CD4-positive, alpha-beta memory T cell (primary cell): ENCODE measurements at regions not wholly inside any gene's neighbourhood (a gene's known extent, or its start where the extent isn't known, plus 50 kb on each side); places are given as distances from the start of the nearest gene placed in this dataset.
"Not testable (repeated sequence)": the region's sequence is repeated elsewhere in the genome, so short reads cannot be mapped to it uniquely, and the experiment has no call there.

Experiments
- CTCF ChIA-PET: fragments of 350-600 bp; sonication (Branson Sonifier 250); formaldehyde crosslinking; loops from one replicate; lab custom pipeline; 2021; ENCODE audit warnings: inconsistent platforms; ENCODE audit not compliant: partially characterized antibody; lab: Charles Lee
- POLR2A ChIA-PET: fragments of 350-600 bp; sonication (Branson Sonifier 250); formaldehyde crosslinking; loops from one replicate; lab custom pipeline; 2021; ENCODE audit not compliant: partially characterized antibody; lab: Charles Lee
- DNase-seq, 5 donors: peaks; one replicate each; pipeline versions ENCODE4 v3.0.0 to v3.0.0-alpha.2; 2020 to 2022; ENCODE audit warnings: mixed read lengths in 1 of 5
- H3K27ac ChIP-seq: one replicate; pipeline ENCODE4 v1.7.0; 2013; ENCODE audit warnings: low read depth, low read length
- H3K27me3 ChIP-seq: 2 replicates; pipeline ENCODE4 v1.7.0; 2013; ENCODE audit warnings: mild to moderate bottlenecking, low read length, moderate library complexity; ENCODE audit not compliant: insufficient read depth
- H3K36me3 ChIP-seq: 2 replicates; pipeline ENCODE4 v1.7.0; 2013; ENCODE audit warnings: mild to moderate bottlenecking, low read length, moderate library complexity; ENCODE audit not compliant: insufficient read depth
- H3K4me1 ChIP-seq: 2 replicates; pipeline ENCODE4 v1.7.0; 2013; ENCODE audit warnings: mild to moderate bottlenecking, low read length, moderate library complexity; ENCODE audit not compliant: insufficient read depth
- H3K4me3 ChIP-seq, 2 donors: one replicate each; pipeline ENCODE4 v1.7.0; 2013; ENCODE audit warnings: low read length in 2 of 2, mild to moderate bottlenecking in 1 of 2
- H3K9me3 ChIP-seq, 2 donors: one replicate each; pipeline ENCODE4 v1.7.0; 2013; ENCODE audit warnings: low read length in 2 of 2, control low read depth in 1 of 2; ENCODE audit not compliant: control insufficient read depth in 1 of 2
- H3K27ac Mint-ChIP-seq, 7 donors: one replicate each; pipeline ENCODE4 v1.8.0; 2020 to 2021; ENCODE audit warnings: mixed read lengths in 7 of 7, mild to moderate bottlenecking in 6 of 7, inconsistent platforms in 3 of 7, moderate library complexity in 3 of 7
- H3K27me3 Mint-ChIP-seq, 2 donors: one replicate each; pipeline ENCODE4 v1.8.0; 2020 to 2021; ENCODE audit warnings: mixed read lengths in 2 of 2
- H3K36me3 Mint-ChIP-seq, 2 donors: one replicate each; pipeline ENCODE4 v1.8.0; 2020 to 2021; ENCODE audit warnings: mixed read lengths in 2 of 2, inconsistent platforms in 1 of 2, mild to moderate bottlenecking in 1 of 2
- H3K4me1 Mint-ChIP-seq, 4 donors: one replicate each; pipeline ENCODE4 v1.8.0; 2020 to 2021; ENCODE audit warnings: mixed read lengths in 4 of 4, mild to moderate bottlenecking in 1 of 4
- H3K4me3 Mint-ChIP-seq, 8 donors: one replicate each; pipeline ENCODE4 v1.8.0; 2020 to 2021; ENCODE audit warnings: mixed read lengths in 8 of 8, mild to moderate bottlenecking in 7 of 8, moderate library complexity in 6 of 8, inconsistent platforms in 3 of 8
- H3K9me3 Mint-ChIP-seq, 8 donors: one replicate each; pipeline ENCODE4 v1.8.0; 2020 to 2021; ENCODE audit warnings: mixed read lengths in 8 of 8, mild to moderate bottlenecking in 5 of 8, inconsistent platforms in 3 of 8, moderate library complexity in 1 of 8
- intact Hi-C: fragments of 100-400 bp; cut with micrococcal nuclease; formaldehyde crosslinking; loops from one replicate; pipeline ENCODE4 v1.15.1; 2023

DNA sequence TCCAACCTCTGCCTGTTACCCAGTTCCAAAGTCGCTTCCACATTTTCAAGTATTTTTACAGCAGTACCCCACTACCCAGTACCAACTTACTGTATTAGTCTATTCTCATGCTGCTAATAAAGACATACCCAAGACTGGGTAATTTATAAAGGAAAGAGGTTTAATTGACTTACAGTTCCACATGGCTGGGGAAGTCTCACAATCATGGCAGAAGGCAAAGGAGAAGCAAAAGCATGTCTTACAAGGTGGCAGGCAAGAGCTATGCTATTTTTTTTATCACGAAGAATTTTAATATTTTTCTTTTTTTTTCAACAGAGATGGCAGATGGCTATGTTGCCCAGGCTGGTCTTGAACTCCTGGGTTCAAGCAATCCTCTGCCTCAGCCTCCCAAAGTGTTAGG lies 171.3 kb downstream of the MAIP1 start:
- H3K27ac ChIP-seq, CTCF ChIA-PET, H3K4me3 Mint-ChIP-seq, H3K27me3 ChIP-seq, H3K9me3 ChIP-seq, H3K27me3 Mint-ChIP-seq, POLR2A ChIA-PET, H3K9me3 Mint-ChIP-seq, H3K4me1 ChIP-seq, H3K4me3 ChIP-seq, DNase-seq, H3K36me3 Mint-ChIP-seq, H3K27ac Mint-ChIP-seq, H3K4me1 Mint-ChIP-seq, H3K36me3 ChIP-seq, intact Hi-C loops: not testable (repeated sequence)

DNA sequence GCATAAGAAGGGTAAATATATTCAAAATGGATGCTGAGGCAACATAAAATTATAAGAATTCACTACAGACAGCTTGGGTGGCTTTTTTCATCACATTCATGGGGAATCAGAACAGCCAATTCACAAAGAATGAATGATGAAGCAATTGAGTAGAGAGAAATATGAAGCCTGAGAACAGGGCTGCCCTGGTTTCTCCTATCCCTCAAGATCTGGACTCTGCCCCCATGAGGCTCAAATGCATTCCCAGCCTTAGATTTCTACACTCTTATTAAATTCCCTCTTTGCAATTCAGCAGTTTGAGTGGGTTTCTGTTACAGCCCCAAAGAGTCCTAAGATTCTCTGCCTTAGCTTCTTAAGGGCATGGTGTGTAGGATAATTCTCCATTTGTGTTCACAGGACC lies 172.5 kb downstream of the MAIP1 start:
- Histone ChIP-seq H3K36me3 (no peaks in the 10 kb centered on the region), H3K9me3 (no peaks in the 10 kb centered on the region), H3K27ac (no peak overlapping the region), H3K4me1 (no peaks in the 10 kb centered on the region), H3K4me3 (no peak overlapping the region), H3K27me3 (no peaks in the 10 kb centered on the region)
- peaks cover 5 to 8% of the 10 kb centered on the region in 2 donors for H3K27me3 Mint-ChIP-seq
- POLR2A ChIA-PET = no interaction called here
- no peaks in the 10 kb centered on the region for H3K36me3 Mint-ChIP-seq
- peaks cover 0 to 3% (median 0%) of the 10 kb centered on the region in 8 donors for H3K9me3 Mint-ChIP-seq
- no peaks in the 10 kb centered on the region for H3K4me1 Mint-ChIP-seq
- H3K27ac Mint-ChIP-seq = no peak overlapping the region
- intact Hi-C loops = no loop called here
- CTCF ChIA-PET = no interaction called here
- no peak for DNase-seq
- no peak overlapping the region for H3K4me3 Mint-ChIP-seq

DNA sequence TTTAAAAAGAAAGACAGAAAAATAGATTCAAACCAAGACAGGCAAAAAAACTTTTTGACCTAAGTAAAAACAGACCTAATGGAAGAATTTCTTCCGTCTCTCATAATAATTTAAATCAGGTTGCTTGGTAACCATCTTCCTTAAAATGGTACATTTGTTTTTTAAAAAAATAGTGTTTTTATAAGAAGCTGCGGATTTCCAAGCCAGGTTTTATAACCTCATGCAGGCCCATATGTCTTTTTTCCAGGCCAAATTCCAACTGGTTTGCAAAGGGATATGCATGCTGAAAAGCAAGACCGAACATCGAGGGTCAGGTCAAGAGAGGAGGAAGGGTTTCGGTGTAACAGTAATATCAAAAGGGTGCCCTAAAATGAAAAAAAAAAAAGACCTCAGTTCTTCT lies 172.9 kb downstream of the MAIP1 start:
- no peaks in the 10 kb centered on the region for H3K4me1 Mint-ChIP-seq
- no peak overlapping the region for H3K4me3 Mint-ChIP-seq
- H3K4me3 ChIP-seq = no peak overlapping the region

DNA sequence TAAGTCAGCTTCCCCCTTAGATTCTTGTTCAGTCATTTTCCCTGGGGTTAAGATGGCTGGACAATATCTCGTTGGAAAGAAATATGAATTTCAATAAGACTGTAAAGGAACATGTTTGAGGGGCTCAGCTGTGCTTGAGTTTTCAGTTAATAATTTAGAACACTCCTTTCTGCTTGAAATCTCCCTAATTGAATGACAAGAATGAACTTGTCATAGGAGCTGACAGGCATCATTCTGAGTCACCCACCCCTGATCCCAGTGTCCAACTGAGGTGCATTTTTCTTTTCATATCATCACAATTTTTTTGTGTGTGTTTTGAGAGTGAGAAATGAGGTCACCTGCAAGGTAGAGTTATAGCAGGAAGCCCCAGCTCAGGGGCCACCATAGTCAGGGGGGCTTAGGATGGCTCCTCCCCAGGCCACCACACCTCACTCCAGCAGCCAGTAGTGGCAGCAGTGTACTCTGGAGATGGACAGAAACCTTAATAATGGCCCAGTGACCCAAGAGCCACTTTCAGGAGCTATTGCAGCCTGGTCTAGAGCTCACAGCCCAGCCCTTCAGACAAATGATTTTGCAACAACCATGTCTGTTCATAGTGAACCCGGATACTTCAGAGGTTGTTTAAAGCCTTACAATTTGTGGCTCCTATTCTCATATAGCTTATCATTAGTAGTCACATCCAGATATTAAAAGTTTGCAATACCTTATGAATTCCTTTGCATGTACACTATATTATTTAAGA lies 174.5 kb downstream of the MAIP1 start:
- Histone ChIP-seq H3K4me1 (no peaks in the 10 kb centered on the region), H3K4me3 (no peak overlapping the region), H3K27ac (no peak overlapping the region), H3K36me3 (no peaks in the 10 kb centered on the region), H3K9me3 (no peaks in the 10 kb centered on the region), H3K27me3 (no peaks in the 10 kb centered on the region)
- Mint-ChIP-seq H3K9me3 (peaks cover 0 to 3% (median 0%) of the 10 kb centered on the region in 8 donors), H3K4me3 (no peak overlapping the region), H3K27ac (no peak overlapping the region), H3K36me3 (no peaks in the 10 kb centered on the region), H3K27me3 (peaks cover 6 to 8% of the 10 kb centered on the region in 2 donors), H3K4me1 (no peaks in the 10 kb centered on the region)
- ChIA-PET POLR2A (no interaction called here), CTCF (interaction anchor here (0.9 to 1.0 kb wide), 2 partner anchors 37 to 171 kb away, joined by 3 to 4 read pairs; no protein-coding TSS in a partner anchor)
- intact Hi-C loops = no loop called here
- DNase-seq = no peak

More for the DNA sequence above, 172.9 kb downstream of the MAIP1 start:
- no peak overlapping the region for H3K27ac Mint-ChIP-seq
- Histone ChIP-seq H3K9me3 (no peaks in the 10 kb centered on the region), H3K4me1 (no peaks in the 10 kb centered on the region), H3K27me3 (no peaks in the 10 kb centered on the region), H3K36me3 (no peaks in the 10 kb centered on the region), H3K27ac (no peak overlapping the region)
- peaks cover 5 to 8% of the 10 kb centered on the region in 2 donors for H3K27me3 Mint-ChIP-seq
- intact Hi-C loops = no loop called here
- ChIA-PET CTCF (no interaction called here), POLR2A (no interaction called here)
- H3K9me3 Mint-ChIP-seq = peaks cover 0 to 3% (median 0%) of the 10 kb centered on the region in 8 donors
- H3K36me3 Mint-ChIP-seq = no peaks in the 10 kb centered on the region
- no peak for DNase-seq

DNA sequence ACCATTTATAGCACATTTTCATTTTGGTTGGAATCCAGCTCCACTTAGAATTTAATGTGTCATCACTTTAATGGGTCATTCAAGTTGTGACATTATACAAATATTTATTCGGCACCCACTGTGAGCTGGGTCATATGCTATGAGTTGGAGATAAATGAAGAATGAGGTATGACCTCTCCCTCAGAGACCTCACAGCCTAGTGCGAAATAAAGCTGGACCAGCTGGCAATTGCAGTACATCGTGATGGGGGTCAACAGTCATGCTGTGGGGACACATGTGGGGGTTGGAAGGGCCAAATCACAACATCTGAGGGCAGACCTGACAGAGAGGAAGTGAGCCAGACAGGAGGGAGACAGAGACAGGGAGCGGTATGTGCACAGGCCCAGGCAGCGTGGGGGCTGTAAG lies 175.4 kb downstream of the MAIP1 start:
- H3K9me3 ChIP-seq = no peaks in the 10 kb centered on the region
- Mint-ChIP-seq H3K36me3 (no peaks in the 10 kb centered on the region), H3K4me1 (no peaks in the 10 kb centered on the region), H3K27ac (no peak overlapping the region), H3K27me3 (peaks cover 6 to 8% of the 10 kb centered on the region in 2 donors), H3K4me3 (no peak overlapping the region), H3K9me3 (peaks cover 0 to 6% (median 0%) of the 10 kb centered on the region in 8 donors)
- no peak overlapping the region for H3K4me3 ChIP-seq
- H3K27ac ChIP-seq = no peak overlapping the region
- H3K36me3 ChIP-seq = no peaks in the 10 kb centered on the region
- ChIA-PET CTCF (interaction anchor here (0.9 to 1.0 kb wide), 2 partner anchors 38 to 170 kb away, joined by 3 to 4 read pairs; no protein-coding TSS in a partner anchor), POLR2A (no interaction called here)
- intact Hi-C loops = no loop called here
- no peaks in the 10 kb centered on the region for H3K4me1 ChIP-seq
- no peaks in the 10 kb centered on the region for H3K27me3 ChIP-seq
- no peak for DNase-seq

DNA sequence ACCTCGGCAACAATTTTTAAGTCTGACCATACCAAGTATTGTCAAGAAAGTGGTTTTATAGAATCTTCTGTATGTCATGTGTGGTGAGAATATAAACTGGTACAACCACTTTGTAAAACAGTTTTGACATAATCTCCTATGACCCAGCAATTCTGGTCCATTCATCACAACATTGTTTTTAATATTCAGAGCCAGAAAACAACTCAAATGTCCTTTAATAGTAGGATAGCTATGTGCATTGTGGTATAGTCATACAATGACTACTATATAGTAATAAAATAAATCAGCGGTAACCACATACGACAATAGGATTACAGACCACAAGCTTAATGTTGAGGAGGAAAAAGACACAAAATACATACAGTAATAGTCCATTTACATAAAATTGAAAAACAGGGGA lies 175.2 kb upstream of the SPATS2L start:
- H3K27me3 ChIP-seq = no peaks in the 10 kb centered on the region
- H3K9me3 ChIP-seq = no peaks in the 10 kb centered on the region
- H3K27ac Mint-ChIP-seq = no peak overlapping the region
- no peak for DNase-seq
- no peaks in the 10 kb centered on the region for H3K4me1 ChIP-seq
- peaks cover 6 to 7% of the 10 kb centered on the region in 2 donors for H3K27me3 Mint-ChIP-seq
- H3K36me3 ChIP-seq = no peaks in the 10 kb centered on the region
- peaks cover 0 to 6% (median 0%) of the 10 kb centered on the region in 8 donors for H3K9me3 Mint-ChIP-seq
- H3K4me3 Mint-ChIP-seq = no peak overlapping the region
- H3K4me3 ChIP-seq = no peak overlapping the region
- no peaks in the 10 kb centered on the region for H3K4me1 Mint-ChIP-seq
- no peak overlapping the region for H3K27ac ChIP-seq
- intact Hi-C loops = no loop called here
- POLR2A ChIA-PET = no interaction called here
- CTCF ChIA-PET = no interaction called here
- no peaks in the 10 kb centered on the region for H3K36me3 Mint-ChIP-seq

DNA sequence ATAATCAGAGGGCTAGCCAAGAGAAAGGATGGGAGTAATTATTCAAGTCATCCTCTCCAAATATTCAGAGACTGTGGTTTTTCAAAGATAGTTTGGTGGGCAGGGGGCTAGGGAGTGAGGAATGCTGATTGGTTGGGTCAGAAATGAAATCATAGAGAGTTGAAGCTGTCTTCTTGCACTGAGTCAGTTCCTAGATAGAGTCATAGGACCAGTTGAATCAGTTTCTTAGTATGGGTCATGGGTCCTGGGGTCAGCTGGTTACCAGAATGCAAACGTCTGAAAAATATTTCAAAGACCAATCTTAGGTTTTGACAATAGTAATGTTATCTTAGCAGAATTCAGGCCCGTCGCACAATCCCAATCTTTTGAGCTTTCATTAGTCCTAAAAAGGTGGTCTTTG lies 171.4 kb upstream of the SPATS2L start:
- no peaks in the 10 kb centered on the region for H3K4me1 Mint-ChIP-seq
- POLR2A ChIA-PET = no interaction called here
- no peaks in the 10 kb centered on the region for H3K36me3 ChIP-seq

More for the DNA sequence above, 171.4 kb upstream of the SPATS2L start:
- Mint-ChIP-seq H3K4me3 (no peak overlapping the region), H3K27me3 (peaks cover 2 to 6% of the 10 kb centered on the region in 2 donors), H3K36me3 (no peaks in the 10 kb centered on the region), H3K27ac (no peak overlapping the region), H3K9me3 (peaks cover 0 to 3% (median 0%) of the 10 kb centered on the region in 8 donors)
- no peak for DNase-seq
- intact Hi-C loops = no loop called here
- Histone ChIP-seq H3K4me3 (no peak overlapping the region), H3K9me3 (no peaks in the 10 kb centered on the region), H3K27ac (no peak overlapping the region), H3K27me3 (no peaks in the 10 kb centered on the region), H3K4me1 (no peaks in the 10 kb centered on the region)
- CTCF ChIA-PET = interaction anchor here (0.6 kb wide), 1 partner anchor 112 kb away, joined by 3 read pairs; no protein-coding TSS in a partner anchor
